HG02884 (cell line): ENCODE measurements at regions not wholly inside any gene's neighbourhood (a gene's known extent, or its start where the extent isn't known, plus 50 kb on each side); places are given as distances from the start of the nearest gene placed in this dataset.

Source experiments
- ATAC-seq: cut with Tn5 transposase; IDR thresholded peaks from one replicate; pipeline ENCODE4 v1.9.1; 2021; ENCODE audit warnings: mild to moderate bottlenecking, moderate library complexity; ENCODE audit not compliant: unreplicated experiment

- ATAC-seq, result no peak
Observed at GRCh38 chr10:29925771-29926692, 133.4 kb downstream of the JCAD start.

DNA sequence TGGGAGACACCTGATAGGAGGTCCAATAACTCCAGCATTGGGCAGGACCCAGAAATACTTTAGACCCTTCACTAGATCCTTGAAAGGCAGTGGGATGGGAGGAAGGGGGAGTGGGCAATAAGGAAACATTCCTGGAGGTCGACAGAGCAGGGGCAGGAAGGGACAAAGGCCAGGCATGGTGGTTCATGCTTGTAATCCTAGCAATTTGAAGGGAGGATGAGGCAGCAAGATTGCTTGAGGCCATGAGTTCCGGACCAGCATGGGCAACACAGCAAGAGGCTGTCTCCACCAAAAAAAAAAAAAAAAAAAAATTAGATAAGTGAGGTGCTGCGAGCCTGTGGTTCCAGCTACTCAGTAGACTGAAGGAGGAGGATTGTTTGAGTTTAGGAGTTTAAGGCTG lies 134.9 kb downstream of the JCAD start:
- no peak for ATAC-seq

DNA sequence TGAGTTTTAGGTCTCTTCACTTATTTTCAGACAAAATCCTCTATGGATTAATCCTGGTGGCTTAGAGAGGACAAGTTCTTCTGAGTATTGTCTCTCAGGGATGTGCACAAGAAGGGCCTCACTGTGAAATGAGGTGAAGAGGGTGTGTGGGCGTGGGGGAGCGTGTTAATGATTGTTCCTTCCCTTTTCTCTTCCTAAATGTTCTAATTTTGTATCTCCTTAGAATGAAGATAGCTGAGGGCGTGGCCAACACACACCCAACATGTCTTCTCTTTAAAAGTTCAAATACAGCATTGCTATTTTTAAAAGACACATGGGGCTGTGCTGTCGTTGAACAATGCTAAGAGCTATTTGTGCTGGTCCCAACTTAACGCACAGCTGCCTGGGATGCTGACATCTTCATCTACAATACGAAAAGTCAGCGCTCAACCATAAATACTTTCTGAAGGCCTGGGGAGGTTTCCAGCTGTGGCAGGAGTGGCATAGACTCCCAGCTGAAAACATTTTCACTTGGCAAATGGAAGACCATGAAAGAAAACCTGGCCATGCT lies 135.9 kb downstream of the JCAD start:
- ATAC-seq, result no peak

GRCh38 chr10:29922892-29923291 lies 136.5 kb downstream of the JCAD start:
- no peak for ATAC-seq

- no peak for ATAC-seq
Observed at GRCh38 chr10:29922226-29922625, 137.2 kb downstream of the JCAD start.

DNA sequence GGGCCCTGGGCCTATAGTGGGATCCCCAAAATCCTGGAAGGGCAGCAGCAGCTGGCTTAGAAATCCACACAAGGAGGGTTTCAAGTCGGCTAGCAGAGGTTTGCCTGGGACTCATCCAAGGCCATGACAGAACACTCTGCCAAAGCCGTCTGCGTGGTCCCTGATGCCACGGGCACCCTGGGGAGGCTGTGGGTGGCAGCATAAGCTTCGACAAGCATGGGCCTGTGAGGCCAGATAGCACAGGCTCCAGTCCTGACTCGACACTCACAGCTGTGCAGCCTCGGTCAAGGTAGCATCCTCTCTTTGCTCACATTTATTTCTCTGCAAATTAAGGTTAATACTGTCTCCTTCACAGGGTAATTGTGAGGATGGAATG lies 138.3 kb downstream of the JCAD start:
- no peak for ATAC-seq

DNA sequence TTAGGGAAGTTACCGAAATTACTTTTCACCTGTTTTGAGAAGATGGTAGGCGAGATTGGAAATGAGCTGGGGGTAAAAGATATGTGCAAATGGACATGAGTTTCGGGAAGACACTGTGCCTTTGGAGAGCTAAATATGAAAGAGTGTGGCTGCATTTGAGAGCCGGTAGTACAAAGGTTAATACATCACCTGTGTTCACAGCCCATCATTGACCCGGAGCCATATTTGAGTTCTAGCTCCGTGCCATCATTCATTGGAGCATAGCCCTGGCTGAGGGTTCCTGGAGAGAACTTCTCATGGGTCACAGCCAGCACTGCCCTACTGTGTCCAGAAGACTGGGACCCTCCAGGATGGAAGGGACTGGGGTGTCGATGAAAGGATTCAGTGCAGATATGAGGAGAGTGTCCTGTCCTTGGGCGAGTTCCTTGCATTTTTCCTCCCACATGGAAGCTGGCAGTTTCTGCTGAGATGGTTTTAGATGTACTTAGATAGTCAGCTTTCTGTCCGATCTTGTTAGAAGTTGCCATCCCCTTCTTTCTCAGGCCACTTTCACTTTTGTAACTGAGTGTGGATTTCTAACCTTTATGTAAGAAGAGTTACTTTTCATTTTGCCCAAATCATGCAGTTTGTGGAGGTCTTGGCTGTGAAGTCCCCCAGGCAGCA lies 138.8 kb downstream of the JCAD start:
- ATAC-seq, result no peak

- ATAC-seq, result no peak
Observed at GRCh38 chr10:29918623-29919400, 140.6 kb downstream of the JCAD start.

GRCh38 chr10:29917311-29917710 lies 142.1 kb downstream of the JCAD start:
- no peak for ATAC-seq

DNA sequence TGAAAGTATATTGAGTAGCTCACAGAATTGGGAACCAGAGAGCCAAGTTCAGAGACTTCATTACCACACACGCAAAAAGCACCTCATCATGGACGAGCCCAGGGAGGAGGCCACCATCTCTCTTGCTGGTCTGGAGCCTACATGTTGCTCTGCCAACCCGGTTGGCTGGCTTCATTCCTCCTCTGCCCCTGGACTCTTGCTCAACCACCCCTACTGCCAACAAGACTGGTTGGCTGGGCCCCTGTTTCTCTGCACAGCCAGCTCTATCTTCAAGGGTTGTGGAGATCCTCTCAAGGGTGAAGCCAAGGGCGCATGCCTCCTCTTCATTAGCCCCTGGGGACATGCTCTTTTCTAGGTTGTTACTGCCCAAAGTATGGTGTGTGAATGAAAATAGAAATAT lies 142.7 kb downstream of the JCAD start:
- no peak for ATAC-seq

GRCh38 chr10:29914986-29915785 lies 144.2 kb downstream of the JCAD start:
- ATAC-seq, result no peak

GRCh38 chr10:29908962-29909361 lies 150.4 kb downstream of the JCAD start:
- ATAC-seq, result no peak

DNA sequence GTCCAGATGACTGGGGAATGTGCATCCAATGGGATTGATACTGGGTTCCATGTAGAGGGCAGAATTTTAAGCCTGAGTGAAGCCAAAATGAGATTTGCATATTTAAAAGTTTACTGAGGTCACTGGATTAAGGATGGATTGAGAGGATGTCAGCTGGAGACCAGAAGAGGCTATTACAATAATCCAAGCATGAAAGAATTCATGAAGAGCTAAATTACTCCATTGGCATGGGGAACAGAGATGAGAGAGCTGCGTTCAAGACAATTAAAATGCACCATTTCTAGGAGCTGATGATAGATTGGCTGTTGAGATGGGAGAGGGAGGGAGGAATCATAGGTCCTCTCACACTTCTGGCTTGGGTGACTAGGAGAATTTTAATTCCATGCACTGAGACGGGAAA lies 158.5 kb downstream of the JCAD start:
- no peak for ATAC-seq

- no peak for ATAC-seq
Observed at GRCh38 chr10:29897999-29898716, 161.2 kb downstream of the JCAD start.

- ATAC-seq, result no peak
Observed at GRCh38 chr10:29897430-29897829, 162.0 kb downstream of the JCAD start.

GRCh38 chr10:29896053-29896452 lies 163.3 kb downstream of the JCAD start:
- ATAC-seq, result no peak

DNA sequence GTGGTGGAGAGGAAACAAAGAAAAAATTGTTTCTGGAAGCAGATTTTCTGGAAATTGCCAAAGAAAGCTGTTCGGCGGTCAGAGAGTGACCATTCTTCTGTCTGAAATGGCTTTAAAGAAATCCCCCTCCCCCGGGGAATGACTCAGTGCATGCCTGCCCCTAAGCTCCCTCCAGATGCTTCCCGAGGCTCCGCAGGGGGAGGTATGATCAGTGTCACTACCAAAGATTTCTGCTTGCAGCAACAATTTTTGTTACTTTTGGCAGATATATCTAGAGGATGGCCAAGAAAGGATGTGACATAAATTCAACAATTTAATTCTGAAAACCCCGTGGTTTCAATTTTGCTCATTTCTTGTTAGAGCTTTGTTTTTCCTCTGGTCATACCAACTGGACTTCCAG lies 163.9 kb downstream of the JCAD start:
- ATAC-seq, result no peak

GRCh38 chr10:29888321-29888720 lies 171.1 kb downstream of the JCAD start:
- no peak for ATAC-seq

- ATAC-seq, result no peak
Observed at GRCh38 chr10:29886299-29886698, 173.1 kb downstream of the JCAD start.

- no peak for ATAC-seq
Observed at GRCh38 chr10:29883231-29883630, 176.2 kb downstream of the JCAD start.
